GM12875 (cell line): ENCODE measurements at regions not wholly inside any gene's neighbourhood (a gene's known extent, or its start where the extent isn't known, plus 50 kb on each side); places are given as distances from the start of the nearest gene placed in this dataset.
"Not testable (repeated sequence)": the region's sequence is repeated elsewhere in the genome, so short reads cannot be mapped to it uniquely, and the experiment has no call there.

Experiments used
- H3K4me3 ChIP-seq: one replicate; pipeline ENCODE4 v1.5.1; 2011; ENCODE audit warnings: low read depth, low read length, control low read depth
- CTCF ChIP-seq: IDR thresholded peaks from 2 replicates; pipeline ENCODE4 v1.5.1; 2011; ENCODE audit warnings: low read depth, mild to moderate bottlenecking, control low read depth, inconsistent platforms, low read length, moderate library complexity, borderline replicate concordance; ENCODE audit not compliant: insufficient read depth

GRCh38 chr2:132220589-132220988 is 58.8 kb upstream of the ANKRD30BL start:
- H3K4me3 ChIP-seq = not testable (repeated sequence)

GRCh38 chr2:132221886-132222285 is 60.1 kb upstream of the ANKRD30BL start:
- H3K4me3 ChIP-seq = not testable (repeated sequence)

DNA sequence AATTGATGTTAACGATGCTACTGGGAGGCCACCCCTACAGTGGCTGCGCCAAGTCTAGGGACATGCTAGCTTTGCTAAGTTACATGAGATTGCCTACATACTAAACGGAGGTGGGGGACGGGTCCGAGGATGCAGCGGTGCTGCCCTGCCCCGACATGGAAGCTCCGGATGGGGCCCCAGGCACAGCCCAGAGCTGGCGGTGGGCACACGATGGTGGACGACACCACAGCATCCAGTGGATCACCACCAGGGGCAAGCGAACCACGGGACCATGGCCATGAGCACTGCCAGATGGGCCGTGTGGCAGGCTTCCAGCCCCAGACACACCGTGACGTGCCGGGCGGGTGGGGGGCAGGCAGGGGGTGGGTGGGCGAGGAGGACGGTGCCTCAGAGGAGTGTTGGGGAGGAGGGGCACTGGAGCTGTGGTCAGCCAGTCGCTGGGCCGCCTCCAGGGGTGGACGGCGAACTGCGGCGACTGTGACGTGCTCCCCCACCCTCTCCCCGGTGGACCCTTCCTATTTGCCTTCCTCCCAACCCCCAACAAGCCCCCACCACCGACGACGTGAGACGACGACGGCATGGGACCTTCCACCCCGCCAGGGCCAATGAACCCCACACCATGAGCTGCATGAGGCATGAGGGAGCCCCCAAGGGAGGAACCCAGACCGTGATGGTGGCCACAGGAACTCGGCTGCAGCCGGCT is 90.6 kb upstream of the ANKRD30BL start:
- no peak for TF ChIP-seq CTCF
- H3K4me3 ChIP-seq = no peak overlapping the region

- H3K4me3 ChIP-seq = no peak overlapping the region
- TF ChIP-seq CTCF = no peak
Measured at GRCh38 chr2:132252894-132253264, 91.1 kb upstream of the ANKRD30BL start.

- no peak for TF ChIP-seq CTCF
- H3K4me3 ChIP-seq = no peak overlapping the region
Measured at GRCh38 chr2:132253496-132254305, 91.9 kb upstream of the ANKRD30BL start.

GRCh38 chr2:132254306-132254919 is 92.7 kb upstream of the ANKRD30BL start:
- H3K4me3 ChIP-seq = not testable (repeated sequence)

- H3K4me3 ChIP-seq = no peak overlapping the region
- no peak for TF ChIP-seq CTCF
Measured at GRCh38 chr2:132255714-132256113, 94.0 kb upstream of the ANKRD30BL start.

DNA sequence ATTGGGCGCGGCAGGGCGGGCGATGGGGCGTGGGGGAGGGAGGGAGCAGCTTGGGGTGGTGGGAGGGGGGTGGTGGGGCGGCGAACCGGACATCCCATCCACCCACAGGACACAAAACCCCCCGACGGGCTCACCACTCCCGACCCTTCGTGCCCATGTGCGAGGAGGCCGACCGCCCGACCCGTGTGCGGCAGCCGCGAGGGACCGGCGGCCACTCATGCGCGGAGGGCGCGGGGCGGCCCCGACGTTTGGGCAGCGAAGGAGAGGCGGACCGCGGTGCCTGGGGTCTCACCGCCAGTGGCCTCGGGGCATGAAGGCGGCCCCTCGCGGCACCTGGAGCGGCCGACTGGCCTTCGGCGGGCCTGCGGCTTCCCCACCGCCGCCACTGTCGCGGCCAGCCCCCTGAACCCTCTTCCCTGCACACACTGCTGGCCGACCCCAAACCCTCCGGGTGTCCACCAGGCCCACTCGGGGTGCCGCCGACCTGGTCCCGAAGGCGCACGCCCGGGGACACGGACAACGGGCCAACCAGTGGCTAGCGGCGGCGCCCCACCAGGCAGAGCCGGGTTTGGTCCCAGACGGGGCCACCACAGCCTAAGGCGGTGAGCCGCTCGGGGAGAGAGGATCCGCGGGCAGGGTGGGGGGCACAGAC is 94.6 kb upstream of the ANKRD30BL start:
- no peak overlapping the region for H3K4me3 ChIP-seq
- no peak for TF ChIP-seq CTCF

DNA sequence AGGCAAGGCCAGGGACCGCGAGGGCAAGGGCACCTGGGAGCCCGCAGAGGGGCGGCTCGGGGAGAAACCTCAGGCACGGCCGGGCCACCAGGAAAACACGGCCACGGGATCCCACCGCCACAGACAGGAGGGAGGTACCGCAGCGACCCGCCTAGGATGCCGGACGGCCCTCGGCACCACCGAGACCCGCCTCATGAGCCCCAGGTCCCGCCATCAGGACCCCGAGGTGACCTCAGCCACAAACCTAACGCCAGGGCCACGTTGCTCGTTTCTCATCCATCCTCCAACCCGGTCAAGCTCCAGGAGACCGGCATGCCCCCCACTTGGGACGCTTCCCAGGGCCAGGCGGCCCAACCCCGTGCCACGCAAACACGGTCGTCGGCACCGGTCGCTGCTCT is 95.2 kb upstream of the ANKRD30BL start:
- H3K4me3 ChIP-seq = not testable (repeated sequence)

- H3K4me3 ChIP-seq = not testable (repeated sequence)
Measured at GRCh38 chr2:132257301-132258171, 95.8 kb upstream of the ANKRD30BL start.

- H3K4me3 ChIP-seq = not testable (repeated sequence)
Measured at GRCh38 chr2:132259276-132259675, 97.5 kb upstream of the ANKRD30BL start.

DNA sequence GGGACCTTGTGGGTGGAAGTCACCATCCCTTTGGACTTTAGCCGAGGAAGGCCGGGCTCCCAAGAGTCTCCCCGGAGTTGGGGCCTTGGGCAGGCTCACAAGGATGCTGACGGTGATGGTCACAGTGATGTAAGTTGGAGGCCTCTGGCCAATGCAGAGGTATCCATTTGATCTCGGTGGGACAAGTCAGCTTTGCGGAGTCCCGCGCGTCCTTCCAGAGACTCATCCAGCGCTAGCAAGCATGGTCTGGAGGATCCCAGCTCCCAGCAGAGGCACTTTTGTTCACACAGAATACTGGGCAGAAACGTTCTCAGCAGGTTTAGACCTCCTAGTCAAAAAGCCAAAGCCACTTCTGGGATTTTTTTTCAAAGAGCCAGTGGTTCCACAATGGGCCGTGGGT is 103.8 kb upstream of the ANKRD30BL start:
- H3K4me3 ChIP-seq = not testable (repeated sequence)
